Activated CD4-positive, CD25-positive, alpha-beta regulatory T cell treated with anti-CD3 and anti-CD28 coated beads, Interleukin-2, amount 50 U/mL, for 72 hours (primary cell): ENCODE measurements at regions not wholly inside any gene's neighbourhood (a gene's known extent, or its start where the extent isn't known, plus 50 kb on each side); places are given as distances from the start of the nearest gene placed in this dataset.
"Not testable (repeated sequence)": the region's sequence is repeated elsewhere in the genome, so short reads cannot be mapped to it uniquely, and the experiment has no call there.

ENCODE experiments used
- DNase-seq: peaks from one replicate; pipeline ENCODE4 v3.0.0; 2021

GRCh38 chr7:69243016-69243415 lies 355.3 kb upstream of the AUTS2 start:
- no peak for DNase-seq

- no peak for DNase-seq
Observed at GRCh38 chr7:69244701-69245100, 353.6 kb upstream of the AUTS2 start.

- no peak for DNase-seq
Observed at GRCh38 chr7:69245646-69246045, 352.6 kb upstream of the AUTS2 start.

- DNase-seq = no peak
Observed at GRCh38 chr7:69246758-69247157, 351.5 kb upstream of the AUTS2 start.

GRCh38 chr7:69248382-69248828 lies 349.9 kb upstream of the AUTS2 start:
- DNase-seq = not testable (repeated sequence)

- DNase-seq = no peak
Observed at GRCh38 chr7:69250958-69251357, 347.3 kb upstream of the AUTS2 start.

- no peak for DNase-seq
Observed at GRCh38 chr7:69254643-69255042, 343.6 kb upstream of the AUTS2 start.

- no peak for DNase-seq
Observed at GRCh38 chr7:69256634-69257081, 341.6 kb upstream of the AUTS2 start.

- DNase-seq = no peak
Observed at GRCh38 chr7:69257592-69257991, 340.7 kb upstream of the AUTS2 start.

- no peak for DNase-seq
Observed at GRCh38 chr7:69259445-69259844, 338.8 kb upstream of the AUTS2 start.

- no peak for DNase-seq
Observed at GRCh38 chr7:69260023-69260422, 338.3 kb upstream of the AUTS2 start.

GRCh38 chr7:69263550-69263949 lies 334.7 kb upstream of the AUTS2 start:
- DNase-seq = no peak

GRCh38 chr7:69269806-69270205 lies 328.5 kb upstream of the AUTS2 start:
- DNase-seq = no peak

GRCh38 chr7:69272101-69272500 lies 326.2 kb upstream of the AUTS2 start:
- DNase-seq = no peak

GRCh38 chr7:69276011-69276729 lies 322.1 kb upstream of the AUTS2 start:
- DNase-seq = no peak

GRCh38 chr7:69277366-69277765 lies 320.9 kb upstream of the AUTS2 start:
- DNase-seq = no peak

GRCh38 chr7:69282946-69283345 lies 315.3 kb upstream of the AUTS2 start:
- DNase-seq = no peak

- no peak for DNase-seq
Observed at GRCh38 chr7:69283421-69283820, 314.9 kb upstream of the AUTS2 start.

GRCh38 chr7:69285854-69286253 lies 312.4 kb upstream of the AUTS2 start:
- no peak for DNase-seq

GRCh38 chr7:69295977-69296376 lies 302.3 kb upstream of the AUTS2 start:
- no peak for DNase-seq

GRCh38 chr7:69301253-69301652 lies 297.0 kb upstream of the AUTS2 start:
- no peak for DNase-seq

GRCh38 chr7:69309601-69310000 lies 288.7 kb upstream of the AUTS2 start:
- no peak for DNase-seq

- no peak for DNase-seq
Observed at GRCh38 chr7:69311489-69311888, 286.8 kb upstream of the AUTS2 start.

GRCh38 chr7:69313852-69314251 lies 284.4 kb upstream of the AUTS2 start:
- not testable (repeated sequence) for DNase-seq

- DNase-seq = no peak
Observed at GRCh38 chr7:69318794-69319193, 279.5 kb upstream of the AUTS2 start.
